ENCODE measurements at regions not wholly inside any gene's neighbourhood (a gene's known extent, or its start where the extent isn't known, plus 50 kb on each side); places are given as distances from the start of the nearest gene placed in this dataset.
"Not testable (repeated sequence)": the region's sequence is repeated elsewhere in the genome, so short reads cannot be mapped to it uniquely, and the experiment has no call there.

DNA sequence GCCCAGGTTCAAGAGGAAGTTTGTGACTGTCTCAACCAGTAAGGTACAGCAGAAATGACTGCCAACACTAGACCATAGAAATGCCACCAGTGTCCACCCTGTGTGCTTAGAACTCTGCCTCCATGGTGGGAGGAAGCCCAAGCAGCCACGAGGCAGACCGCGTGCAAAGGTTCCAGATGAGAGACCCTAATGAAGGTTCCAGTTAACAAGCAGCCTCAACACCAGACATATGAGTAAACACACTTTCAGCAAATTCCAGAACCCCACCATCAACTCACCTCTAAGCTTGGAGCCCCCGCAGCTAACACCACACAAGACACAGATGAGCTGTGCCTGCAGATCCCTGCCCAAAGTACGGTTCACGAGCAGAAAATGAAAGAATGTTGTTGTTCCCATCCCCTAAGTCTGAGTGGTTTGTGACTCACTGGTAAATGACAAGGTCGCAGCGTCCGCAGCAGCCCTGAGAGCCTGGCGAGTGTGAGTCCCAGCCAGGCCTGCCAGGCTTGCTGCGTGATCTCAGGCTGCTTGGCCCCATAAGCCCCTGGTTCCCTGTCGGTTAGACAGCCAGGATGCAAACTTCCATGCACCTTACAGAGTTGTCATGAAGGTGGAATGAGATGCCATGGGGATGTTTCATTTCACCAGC lies 193.7 kb downstream of the C16orf95 start:
- ChIA-PET POLR2A (ENCODE audit: low non-redundant PET) (no interaction called here), CTCF (no interaction called here)
- Histone ChIP-seq H3K36me3 (ENCODE audit: insufficient read depth, low read length, poor library complexity, severe bottlenecking) (no peaks in the 10 kb centered on the region), H3K27ac (ENCODE audit: low read depth, low read length, poor library complexity, severe bottlenecking) (no peak overlapping the region), H3K9me3 (ENCODE audit: low read depth, low read length, poor library complexity, severe bottlenecking) (no peaks in the 10 kb centered on the region), H3K27me3 (replicated peaks; ENCODE audit: insufficient read depth, low read depth, low read length, poor library complexity) (no peaks in the 10 kb centered on the region), H3K4me3 (ENCODE audit: low read depth, low read length, poor library complexity, severe bottlenecking) (no peak overlapping the region), H3K4me1 (ENCODE audit: insufficient read depth, low read length, poor library complexity, severe bottlenecking) (no peaks in the 10 kb centered on the region)
- BruUV-seq (replicated peaks) = no TSS peak
- intact Hi-C loops (cut with micrococcal nuclease; ENCODE audit: unreplicated experiment) = no loop called here
- TF ChIP-seq, protein P1, sequence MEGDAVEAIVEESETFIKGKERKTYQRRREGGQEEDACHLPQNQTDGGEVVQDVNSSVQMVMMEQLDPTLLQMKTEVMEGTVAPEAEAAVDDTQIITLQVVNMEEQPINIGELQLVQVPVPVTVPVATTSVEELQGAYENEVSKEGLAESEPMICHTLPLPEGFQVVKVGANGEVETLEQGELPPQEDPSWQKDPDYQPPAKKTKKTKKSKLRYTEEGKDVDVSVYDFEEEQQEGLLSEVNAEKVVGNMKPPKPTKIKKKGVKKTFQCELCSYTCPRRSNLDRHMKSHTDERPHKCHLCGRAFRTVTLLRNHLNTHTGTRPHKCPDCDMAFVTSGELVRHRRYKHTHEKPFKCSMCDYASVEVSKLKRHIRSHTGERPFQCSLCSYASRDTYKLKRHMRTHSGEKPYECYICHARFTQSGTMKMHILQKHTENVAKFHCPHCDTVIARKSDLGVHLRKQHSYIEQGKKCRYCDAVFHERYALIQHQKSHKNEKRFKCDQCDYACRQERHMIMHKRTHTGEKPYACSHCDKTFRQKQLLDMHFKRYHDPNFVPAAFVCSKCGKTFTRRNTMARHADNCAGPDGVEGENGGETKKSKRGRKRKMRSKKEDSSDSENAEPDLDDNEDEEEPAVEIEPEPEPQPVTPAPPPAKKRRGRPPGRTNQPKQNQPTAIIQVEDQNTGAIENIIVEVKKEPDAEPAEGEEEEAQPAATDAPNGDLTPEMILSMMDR (conservative IDR thresholded peaks at IDR 0.05; ENCODE audit: low read depth, low read length) = no peak
- no peak for TF ChIP-seq EZH2 (IDR thresholded peaks at IDR 0.05; ENCODE audit: borderline replicate concordance, low read depth, low read length, poor library complexity, severe bottlenecking)
- no peak for DNase-seq (ENCODE audit: low spot score)

DNA sequence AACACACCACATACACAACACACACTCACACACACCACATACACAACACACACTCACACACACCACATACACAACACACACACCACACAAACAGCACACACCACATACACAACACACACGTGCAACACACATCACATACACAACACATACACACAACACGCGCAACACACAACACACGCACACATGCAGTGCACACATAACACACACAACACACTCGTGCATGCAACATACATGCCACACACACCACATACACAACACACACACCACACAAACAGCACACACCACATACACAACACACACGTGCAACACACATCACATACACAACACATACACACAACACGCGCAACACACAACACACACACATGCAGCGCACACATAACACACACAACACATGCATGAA lies 192.8 kb downstream of the C16orf95 start:
- H3K36me3 ChIP-seq (ENCODE audit: insufficient read depth, low read length, poor library complexity, severe bottlenecking); H3K27ac ChIP-seq (ENCODE audit: low read depth, low read length, poor library complexity, severe bottlenecking); DNase-seq (ENCODE audit: low spot score); H3K27me3 ChIP-seq (replicated peaks; ENCODE audit: insufficient read depth, low read depth, low read length, poor library complexity); H3K9me3 ChIP-seq (ENCODE audit: low read depth, low read length, poor library complexity, severe bottlenecking); CTCF ChIA-PET; H3K4me1 ChIP-seq (ENCODE audit: insufficient read depth, low read length, poor library complexity, severe bottlenecking); POLR2A ChIA-PET (ENCODE audit: low non-redundant PET); BruUV-seq (replicated peaks); intact Hi-C loops (cut with micrococcal nuclease; ENCODE audit: unreplicated experiment); H3K4me3 ChIP-seq (ENCODE audit: low read depth, low read length, poor library complexity, severe bottlenecking): not testable (repeated sequence)

DNA sequence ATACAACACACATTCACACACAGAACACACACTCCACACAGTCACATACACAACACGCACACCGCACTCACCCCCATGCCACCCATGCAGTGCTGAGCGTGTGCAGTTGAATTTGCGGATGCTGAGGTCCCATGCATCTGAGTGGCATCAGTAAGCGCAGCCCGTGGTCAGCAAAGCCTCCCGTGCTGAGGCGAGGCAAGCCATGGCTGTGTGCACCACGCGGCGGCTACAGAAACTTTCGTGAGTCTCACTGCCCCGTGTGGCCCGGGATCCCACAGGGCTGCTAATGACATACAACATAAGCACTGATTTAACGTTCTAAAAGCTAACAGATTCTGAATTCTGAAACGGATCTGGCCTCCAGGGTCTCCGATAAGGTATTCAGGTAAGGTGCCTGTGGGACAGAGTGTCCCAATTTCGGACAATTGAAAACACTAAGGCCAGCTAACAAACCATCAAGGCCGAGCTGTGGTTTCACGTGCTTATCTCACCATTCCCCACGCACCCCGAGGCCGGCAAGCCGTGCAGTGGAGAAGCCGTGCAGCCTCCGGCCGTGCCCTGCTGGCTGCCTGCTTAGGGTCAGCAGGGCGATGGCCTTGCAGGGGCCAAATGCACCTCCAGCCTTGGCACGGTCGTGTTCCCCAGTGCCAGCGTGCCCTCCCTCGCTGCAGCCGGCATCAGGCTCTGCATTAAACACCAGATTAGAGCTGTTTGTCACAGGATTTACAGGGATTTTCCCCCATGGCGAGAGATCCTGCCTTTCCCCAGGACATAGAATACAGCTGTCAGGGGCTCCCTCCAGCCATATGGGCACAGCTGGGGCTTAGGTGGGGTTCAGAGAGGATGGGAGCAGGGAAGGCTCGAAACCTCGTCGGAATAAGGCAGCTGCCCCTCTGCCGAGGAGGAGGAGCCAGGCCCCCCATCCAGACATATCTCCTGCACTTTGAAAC lies 191.7 kb downstream of the C16orf95 start:
- BruUV-seq (replicated peaks) = no TSS peak

More for the DNA sequence above, 191.7 kb downstream of the C16orf95 start:
- DNase-seq (ENCODE audit: low spot score) = no peak
- no peaks in the 10 kb centered on the region for H3K36me3 ChIP-seq (ENCODE audit: insufficient read depth, low read length, poor library complexity, severe bottlenecking)
- ChIA-PET CTCF (no interaction called here), POLR2A (ENCODE audit: low non-redundant PET) (no interaction called here)
- H3K4me3 ChIP-seq (ENCODE audit: low read depth, low read length, poor library complexity, severe bottlenecking) = no peak overlapping the region
- no peak for TF ChIP-seq EZH2 (IDR thresholded peaks at IDR 0.05; ENCODE audit: borderline replicate concordance, low read depth, low read length, poor library complexity, severe bottlenecking)
- TF ChIP-seq, protein P1 (conservative IDR thresholded peaks at IDR 0.05; ENCODE audit: low read depth, low read length) = no peak
- H3K4me1 ChIP-seq (ENCODE audit: insufficient read depth, low read length, poor library complexity, severe bottlenecking) = no peaks in the 10 kb centered on the region
- intact Hi-C loops (cut with micrococcal nuclease; ENCODE audit: unreplicated experiment) = no loop called here
- H3K9me3 ChIP-seq (ENCODE audit: low read depth, low read length, poor library complexity, severe bottlenecking) = no peaks in the 10 kb centered on the region
- H3K27me3 ChIP-seq (replicated peaks; ENCODE audit: insufficient read depth, low read depth, low read length, poor library complexity) = no peaks in the 10 kb centered on the region
- no peak overlapping the region for H3K27ac ChIP-seq (ENCODE audit: low read depth, low read length, poor library complexity, severe bottlenecking)
